ENCODE measurements at regions not wholly inside any gene's neighbourhood (a gene's known extent, or its start where the extent isn't known, plus 50 kb on each side); places are given as distances from the start of the nearest gene placed in this dataset.
A peak's percentile ranks its signal among the peaks of the same experiment; 100 is the strongest.

DNA sequence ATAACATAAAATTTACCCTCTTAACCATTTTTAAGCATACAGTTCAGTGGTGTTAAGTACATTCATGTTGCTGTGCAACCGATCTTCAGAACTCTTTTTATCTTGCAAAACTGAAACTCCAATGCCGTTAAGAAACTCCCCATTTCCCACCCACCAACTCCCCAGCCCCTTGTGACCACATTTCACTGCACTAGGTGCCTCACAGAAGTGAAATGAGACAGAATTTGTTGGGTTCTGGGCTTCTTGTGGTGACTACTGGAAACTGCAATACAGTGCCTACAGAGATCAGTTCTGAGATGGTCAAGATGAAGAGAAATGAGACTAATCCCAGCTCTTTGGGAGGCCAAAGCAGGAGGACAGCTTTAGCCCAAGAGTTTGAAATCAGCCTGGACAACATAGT, 202.1 kb upstream of the SLC30A5 start:
- intact Hi-C loops (cut with DNase I): no loop called here
- Histone ChIP-seq H3K4me1 (ENCODE audit: control insufficient read depth in 2 of 3, insufficient read depth in 2 of 3, low read depth in 1 of 3, low read length in 3 of 3) (no peaks in the 10 kb centered on the region), H3K9me3 (ENCODE audit: control insufficient read depth in 2 of 3, insufficient read depth in 1 of 3, low read length in 3 of 3) (no peaks in the 10 kb centered on the region), H3K4me3 (ENCODE audit: low read length in 3 of 3) (no peak overlapping the region), H3K27me3 (ENCODE audit: control insufficient read depth, insufficient read depth, low read length) (no peaks in the 10 kb centered on the region), H3K27ac (ENCODE audit: low read depth in 2 of 2, low read length in 2 of 2) (no peak overlapping the region), H3K36me3 (ENCODE audit: control insufficient read depth in 2 of 3, insufficient read depth in 3 of 3, low read length in 3 of 3) (no peaks in the 10 kb centered on the region), H3K9ac (ENCODE audit: low read length in 3 of 3) (no peak overlapping the region)
- TF ChIP-seq, protein P1, sequence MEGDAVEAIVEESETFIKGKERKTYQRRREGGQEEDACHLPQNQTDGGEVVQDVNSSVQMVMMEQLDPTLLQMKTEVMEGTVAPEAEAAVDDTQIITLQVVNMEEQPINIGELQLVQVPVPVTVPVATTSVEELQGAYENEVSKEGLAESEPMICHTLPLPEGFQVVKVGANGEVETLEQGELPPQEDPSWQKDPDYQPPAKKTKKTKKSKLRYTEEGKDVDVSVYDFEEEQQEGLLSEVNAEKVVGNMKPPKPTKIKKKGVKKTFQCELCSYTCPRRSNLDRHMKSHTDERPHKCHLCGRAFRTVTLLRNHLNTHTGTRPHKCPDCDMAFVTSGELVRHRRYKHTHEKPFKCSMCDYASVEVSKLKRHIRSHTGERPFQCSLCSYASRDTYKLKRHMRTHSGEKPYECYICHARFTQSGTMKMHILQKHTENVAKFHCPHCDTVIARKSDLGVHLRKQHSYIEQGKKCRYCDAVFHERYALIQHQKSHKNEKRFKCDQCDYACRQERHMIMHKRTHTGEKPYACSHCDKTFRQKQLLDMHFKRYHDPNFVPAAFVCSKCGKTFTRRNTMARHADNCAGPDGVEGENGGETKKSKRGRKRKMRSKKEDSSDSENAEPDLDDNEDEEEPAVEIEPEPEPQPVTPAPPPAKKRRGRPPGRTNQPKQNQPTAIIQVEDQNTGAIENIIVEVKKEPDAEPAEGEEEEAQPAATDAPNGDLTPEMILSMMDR (IDR thresholded peaks at IDR 0.05; ENCODE audit: borderline replicate concordance, extremely low read depth, insufficient read depth): no peak
- no peak for DNase-seq
- FAIRE-seq: no peak

DNA sequence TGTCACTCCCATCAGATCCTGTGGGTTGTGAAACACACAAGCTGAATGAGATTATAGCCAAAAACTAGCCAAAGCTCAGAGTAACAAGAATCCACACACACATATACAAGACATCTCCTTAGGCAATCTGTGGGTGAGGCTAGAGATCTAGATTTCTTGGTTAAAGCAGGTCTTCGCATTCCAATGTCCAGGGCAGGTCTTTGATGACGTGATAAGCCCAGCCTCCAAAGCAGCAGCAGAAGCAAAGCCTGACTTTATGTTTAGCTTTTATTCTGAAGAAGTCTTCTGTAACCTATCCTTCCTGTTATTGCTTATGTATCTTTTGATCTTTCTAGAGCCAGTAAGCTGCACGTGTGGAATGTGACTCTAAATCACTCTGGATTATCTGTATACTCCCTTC, 199.1 kb upstream of the SLC30A5 start:
- Histone ChIP-seq H3K9ac (ENCODE audit: low read length in 3 of 3) (no peak overlapping the region), H3K4me3 (ENCODE audit: low read length in 3 of 3) (no peak overlapping the region), H3K27ac (ENCODE audit: low read depth in 2 of 2, low read length in 2 of 2) (no peak overlapping the region), H3K9me3 (ENCODE audit: control insufficient read depth in 2 of 3, insufficient read depth in 1 of 3, low read length in 3 of 3) (no peaks in the 10 kb centered on the region), H3K4me1 (ENCODE audit: control insufficient read depth in 2 of 3, insufficient read depth in 2 of 3, low read depth in 1 of 3, low read length in 3 of 3) (no peaks in the 10 kb centered on the region), H3K27me3 (ENCODE audit: control insufficient read depth, insufficient read depth, low read length) (no peaks in the 10 kb centered on the region), H3K36me3 (ENCODE audit: control insufficient read depth in 2 of 3, insufficient read depth in 3 of 3, low read length in 3 of 3) (no peaks in the 10 kb centered on the region)
- intact Hi-C loops (cut with DNase I): no loop called here
- DNase-seq (peak in 1 of 5 donors; percentile 19), FAIRE-seq (no peak)
- TF ChIP-seq, protein P1 (IDR thresholded peaks at IDR 0.05; ENCODE audit: borderline replicate concordance, extremely low read depth, insufficient read depth): no peak

DNA sequence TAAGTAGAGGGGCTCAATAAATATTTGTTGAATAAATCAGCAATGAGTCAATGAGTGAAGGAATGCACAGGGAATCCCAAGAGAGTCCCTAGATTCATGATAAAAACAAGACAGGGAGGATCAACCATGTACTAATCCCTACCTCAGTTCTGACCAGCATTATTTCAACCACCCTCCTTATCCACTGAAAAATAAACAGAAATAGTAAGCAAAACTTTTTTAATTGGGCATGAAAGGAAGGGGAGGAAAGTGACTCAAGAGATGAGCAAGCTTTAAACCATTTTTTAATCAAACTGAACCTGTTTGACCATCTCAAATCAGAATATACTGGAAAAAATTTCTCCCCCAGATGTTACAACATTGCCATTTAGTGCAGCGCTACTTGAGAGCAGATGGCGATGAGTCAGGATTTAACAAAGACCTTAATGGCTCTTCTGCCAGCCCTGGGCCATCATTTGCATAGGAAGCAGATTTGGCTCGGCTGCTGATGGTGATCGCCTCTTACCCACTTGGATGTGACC, 194.8 kb upstream of the SLC30A5 start:
- H3K4me3 ChIP-seq (ENCODE audit: low read length in 3 of 3): no peak overlapping the region
- no peaks in the 10 kb centered on the region for H3K9me3 ChIP-seq (ENCODE audit: control insufficient read depth in 2 of 3, insufficient read depth in 1 of 3, low read length in 3 of 3)
- no peak overlapping the region for H3K27ac ChIP-seq (ENCODE audit: low read depth in 2 of 2, low read length in 2 of 2)
- FAIRE-seq (no peak), DNase-seq (no peak)
- H3K9ac ChIP-seq (ENCODE audit: low read length in 3 of 3): no peak overlapping the region
- intact Hi-C loops (cut with DNase I): no loop called here
- no peaks in the 10 kb centered on the region for H3K36me3 ChIP-seq (ENCODE audit: control insufficient read depth in 2 of 3, insufficient read depth in 3 of 3, low read length in 3 of 3)
- TF ChIP-seq, protein P1 (IDR thresholded peaks at IDR 0.05; ENCODE audit: borderline replicate concordance, extremely low read depth, insufficient read depth): no peak
- H3K27me3 ChIP-seq (ENCODE audit: control insufficient read depth, insufficient read depth, low read length): no peaks in the 10 kb centered on the region
- no peaks in the 10 kb centered on the region for H3K4me1 ChIP-seq (ENCODE audit: control insufficient read depth in 2 of 3, insufficient read depth in 2 of 3, low read depth in 1 of 3, low read length in 3 of 3)

Data from kidney (tissue), 13 donors.